Spleen (tissue), 11 donors: ENCODE measurements at regions not wholly inside any gene's neighbourhood (a gene's known extent, or its start where the extent isn't known, plus 50 kb on each side); places are given as distances from the start of the nearest gene placed in this dataset.

Source experiments
- DNase-seq: peaks from one replicate; pipeline ENCODE4 v3.0.0-alpha.2; 2020
- H3K27ac ChIP-seq, 8 donors: fragments of 200-600 bp; sonication (generic) in 7 of 8; 1 replicate in 4 of 8; 2 replicates in 4 of 8; pipeline versions ENCODE4 v1.5.0 to v1.8.0; 2016 to 2021; ENCODE audit warnings: inconsistent platforms in 4 of 8, mild to moderate bottlenecking in 4 of 8, moderate library complexity in 1 of 8
- H3K27me3 ChIP-seq, 7 donors: fragments of 200-600 bp; sonication (generic) in 6 of 7; replicated peaks in 1 of 7; 1 replicate in 4 of 7; 2 replicates in 3 of 7; pipeline versions ENCODE4 v1.5.0 to v1.8.0; 2016 to 2021; ENCODE audit warnings: inconsistent platforms in 3 of 7, mild to moderate bottlenecking in 1 of 7
- H3K36me3 ChIP-seq, 6 donors: fragments of 200-600 bp; sonication (generic) in 5 of 6; 1 replicate in 4 of 6; 2 replicates in 2 of 6; pipeline versions ENCODE4 v1.5.0 to v1.8.0; 2016 to 2021; ENCODE audit warnings: inconsistent platforms in 2 of 6
- H3K4me1 ChIP-seq, 6 donors: fragments of 200-600 bp; sonication (generic) in 5 of 6; 1 replicate in 3 of 6; 2 replicates in 3 of 6; pipeline versions ENCODE4 v1.5.0 to v1.8.0; 2016 to 2021; ENCODE audit warnings: inconsistent platforms in 3 of 6
- H3K4me3 ChIP-seq, 8 donors: fragments of 200-600 bp; sonication (generic) in 7 of 8; 1 replicate in 4 of 8; 2 replicates in 4 of 8; pipeline versions ENCODE4 v1.5.0 to v1.8.0; 2016 to 2021; ENCODE audit warnings: inconsistent platforms in 4 of 8, mild to moderate bottlenecking in 4 of 8, moderate library complexity in 2 of 8
- H3K9me3 ChIP-seq, 8 donors: fragments of 200-600 bp; sonication (generic) in 7 of 8; 1 replicate in 4 of 8; 2 replicates in 4 of 8; pipeline versions ENCODE4 v1.5.0 to v1.8.0; 2016 to 2021; ENCODE audit warnings: inconsistent platforms in 4 of 8
- POLR2A ChIP-seq, 3 donors: fragments of 450-650 bp; IDR thresholded peaks; one replicate each; pipeline ENCODE4 v1.5.1; 2017; ENCODE audit warnings: antibody characterized with exemption in 3 of 3, mild to moderate bottlenecking in 1 of 3
- POLR2AphosphoS5 ChIP-seq, 3 donors: sonication (generic); formaldehyde crosslinking; IDR thresholded peaks; one replicate each; pipeline ENCODE4 v1.5.1; 2017; ENCODE audit warnings: antibody characterized with exemption in 3 of 3
- WGBS, 5 donors: extraction: QIAGEN DNeasy Blood & Tissue Kit in 3 of 5; methylation state at CpG; one replicate each; pipeline versions ENCODE4 v1.1.5 to v1.1.7; 2013 to 2018; 5-methylcytosine and 5-hydroxymethylcytosine counted together
- intact Hi-C: fragments of 100-400 bp; cut with DNase I; formaldehyde crosslinking; loops from one replicate; pipeline ENCODE4 v1.15.0; 2023; ENCODE audit warnings: low total_unique reads
- TF ChIP-seq, protein P1 (sequence below), 11 experiments: fragments of 200-600 bp in 7 of 11; fragments of 450-650 bp in 4 of 11; sonication (generic) in 4 of 11; IDR thresholded peaks in 8 of 11; conservative IDR thresholded peaks in 3 of 11; 1 replicate in 7 of 11; 2 replicates in 4 of 11; pipeline versions ENCODE4 v1.4.0 to v1.8.0; 2016 to 2021; ENCODE audit warnings: antibody characterized with exemption in 11 of 11, inconsistent platforms in 4 of 11, mild to moderate bottlenecking in 1 of 11
- donor health status: healthy with polysubstance abuse.
- donor health status: DM: no; HTN: no; CAD: no; lungs with moderate emphysema.
- donor health status: DM: no; HTN: no; CAD: no.
- donor health status: Bipolar disorder and iron deficiency.
- donor health status: healthy.
- donor health status: DM: no; HTN: no; CAD: no.
- donor health status: DM: yes; HTN: yes; CAD: no.

DNA sequence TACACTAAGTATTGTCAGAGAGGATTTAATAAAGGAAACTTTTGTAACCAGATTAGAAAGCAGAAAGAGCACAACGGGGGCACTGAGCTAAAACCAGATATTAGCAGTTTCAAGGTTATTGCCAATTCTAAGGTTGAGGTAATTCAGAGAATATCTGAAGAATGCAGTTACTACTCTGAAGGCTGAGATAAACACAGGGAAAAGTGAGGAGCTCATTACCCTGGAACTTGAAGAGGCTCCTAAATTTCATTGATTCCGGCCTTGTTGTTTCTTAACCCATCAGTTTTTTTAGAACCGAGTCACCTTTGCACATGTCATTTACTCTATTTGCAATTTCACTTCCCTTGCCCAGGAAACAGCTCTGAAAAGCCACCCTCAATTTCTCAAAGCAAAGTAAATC is 72.4 kb upstream of the BTBD3 start:
- no peak for TF ChIP-seq POLR2AphosphoS5 (IDR thresholded peaks at IDR 0.05)
- TF ChIP-seq, protein P1, sequence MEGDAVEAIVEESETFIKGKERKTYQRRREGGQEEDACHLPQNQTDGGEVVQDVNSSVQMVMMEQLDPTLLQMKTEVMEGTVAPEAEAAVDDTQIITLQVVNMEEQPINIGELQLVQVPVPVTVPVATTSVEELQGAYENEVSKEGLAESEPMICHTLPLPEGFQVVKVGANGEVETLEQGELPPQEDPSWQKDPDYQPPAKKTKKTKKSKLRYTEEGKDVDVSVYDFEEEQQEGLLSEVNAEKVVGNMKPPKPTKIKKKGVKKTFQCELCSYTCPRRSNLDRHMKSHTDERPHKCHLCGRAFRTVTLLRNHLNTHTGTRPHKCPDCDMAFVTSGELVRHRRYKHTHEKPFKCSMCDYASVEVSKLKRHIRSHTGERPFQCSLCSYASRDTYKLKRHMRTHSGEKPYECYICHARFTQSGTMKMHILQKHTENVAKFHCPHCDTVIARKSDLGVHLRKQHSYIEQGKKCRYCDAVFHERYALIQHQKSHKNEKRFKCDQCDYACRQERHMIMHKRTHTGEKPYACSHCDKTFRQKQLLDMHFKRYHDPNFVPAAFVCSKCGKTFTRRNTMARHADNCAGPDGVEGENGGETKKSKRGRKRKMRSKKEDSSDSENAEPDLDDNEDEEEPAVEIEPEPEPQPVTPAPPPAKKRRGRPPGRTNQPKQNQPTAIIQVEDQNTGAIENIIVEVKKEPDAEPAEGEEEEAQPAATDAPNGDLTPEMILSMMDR (IDR thresholded peaks at IDR 0.05 in 8 of 11, conservative IDR thresholded peaks at IDR 0.05 in 3 of 11) = no peak
- no peak for TF ChIP-seq POLR2A (IDR thresholded peaks at IDR 0.05)
- no peaks in the 10 kb centered on the region for H3K4me1 ChIP-seq
- H3K4me3 ChIP-seq = no peak overlapping the region
- H3K27ac ChIP-seq = no peak overlapping the region
- intact Hi-C loops = no loop called here
- H3K27me3 ChIP-seq = no peaks in the 10 kb centered on the region
- peaks cover 0 to 4% (median 0%) of the 10 kb centered on the region in 8 donors for H3K9me3 ChIP-seq
- no peak for DNase-seq
- no peaks in the 10 kb centered on the region for H3K36me3 ChIP-seq
- 81 to 89% (median 83%) methylated on average over 3 of the region's 3 CpGs for WGBS, 5 donors

DNA sequence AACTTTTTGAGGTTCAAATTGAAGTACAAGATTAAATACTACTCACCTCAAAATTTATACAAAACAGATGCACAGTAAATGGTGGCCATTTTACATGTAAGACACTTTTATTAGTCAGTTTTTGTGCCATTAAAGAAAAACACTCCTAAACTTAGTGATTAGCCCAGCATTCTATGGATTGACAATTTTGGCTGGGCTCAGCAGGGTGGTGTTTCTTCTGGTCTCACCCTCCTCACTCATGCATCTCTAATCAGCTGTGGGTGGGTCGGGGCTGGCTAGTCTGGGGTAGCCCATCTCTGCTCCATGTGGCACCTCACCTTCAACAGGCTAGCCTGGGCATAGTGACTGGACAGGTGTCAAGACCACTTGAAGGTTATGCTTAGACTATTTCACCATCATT is 71.6 kb upstream of the BTBD3 start:
- no peaks in the 10 kb centered on the region for H3K27me3 ChIP-seq
- H3K9me3 ChIP-seq = peaks cover 0 to 4% (median 0%) of the 10 kb centered on the region in 8 donors
- intact Hi-C loops = no loop called here
- TF ChIP-seq, protein P1 (IDR thresholded peaks at IDR 0.05 in 8 of 11, conservative IDR thresholded peaks at IDR 0.05 in 3 of 11) = no peak
- TF ChIP-seq POLR2A (IDR thresholded peaks at IDR 0.05) (no peak), POLR2AphosphoS5 (IDR thresholded peaks at IDR 0.05) (no peak)
- no peak overlapping the region for H3K4me3 ChIP-seq
- DNase-seq = no peak
- 50 to 92% (median 73%) methylated on average over 1 of the region's 1 CpG for WGBS, 5 donors
- no peaks in the 10 kb centered on the region for H3K4me1 ChIP-seq
- no peaks in the 10 kb centered on the region for H3K36me3 ChIP-seq
- no peak overlapping the region for H3K27ac ChIP-seq

DNA sequence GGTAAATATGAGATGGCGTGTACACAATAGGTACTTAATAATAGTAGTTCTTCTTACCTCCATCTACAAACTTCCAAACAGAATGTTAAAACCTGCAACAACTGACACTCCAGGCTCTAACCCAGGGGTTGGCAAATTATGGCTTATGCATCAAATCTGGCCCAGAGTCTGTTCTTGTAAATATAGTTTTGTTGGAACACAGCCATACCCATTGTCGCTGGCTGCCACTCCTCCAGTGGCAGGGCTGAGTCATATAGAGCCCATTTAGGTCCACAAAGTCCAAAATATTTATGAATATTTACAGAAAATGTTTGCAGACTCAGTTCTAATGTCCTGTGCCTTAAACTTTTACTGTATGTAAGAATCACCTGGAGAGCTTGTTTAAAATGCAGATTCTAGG is 69.9 kb upstream of the BTBD3 start:
- H3K4me3 ChIP-seq = no peak overlapping the region
- WGBS, 5 donors = 82 to 90% (median 85%) methylated on average over 2 of the region's 2 CpGs

DNA sequence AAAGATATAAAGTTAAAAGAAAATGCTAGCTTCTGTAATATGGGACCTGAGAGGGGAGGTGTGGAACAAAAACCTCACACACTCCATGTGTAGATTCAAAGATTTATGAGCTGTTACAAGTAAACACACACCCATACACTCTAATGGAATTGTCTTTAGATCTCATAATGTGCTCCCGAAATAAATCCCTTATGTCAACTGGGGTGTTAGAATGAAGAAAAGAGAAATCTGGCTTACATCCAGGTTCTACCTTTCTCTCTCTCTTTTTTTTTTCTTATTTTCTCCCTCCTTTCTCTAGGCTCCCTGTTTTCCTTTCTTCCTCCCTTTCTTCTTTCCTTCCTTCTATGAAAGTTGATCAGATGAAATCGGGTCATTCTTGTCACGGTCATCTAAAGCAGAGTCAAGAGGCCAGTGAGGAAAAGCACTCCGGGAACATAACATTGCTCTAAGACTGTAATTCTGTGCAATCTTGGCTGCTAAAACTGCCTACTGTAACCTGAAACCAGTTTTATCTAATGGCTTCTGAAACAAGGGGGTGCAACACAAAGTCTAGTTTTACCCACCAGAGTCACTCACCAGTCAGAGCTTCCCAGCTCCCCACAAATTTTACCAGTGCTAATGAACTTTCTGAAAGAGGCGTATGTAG is 68.3 kb upstream of the BTBD3 start:
- no peak overlapping the region for H3K27ac ChIP-seq
- TF ChIP-seq POLR2A (IDR thresholded peaks at IDR 0.05) (no peak), POLR2AphosphoS5 (IDR thresholded peaks at IDR 0.05) (no peak)
- TF ChIP-seq, protein P1 (IDR thresholded peaks at IDR 0.05 in 8 of 11, conservative IDR thresholded peaks at IDR 0.05 in 3 of 11) = no peak
- WGBS, 5 donors = 72 to 88% (median 84%) methylated on average over 5 of the region's 5 CpGs

More for the DNA sequence above, 69.9 kb upstream of the BTBD3 start:
- H3K36me3 ChIP-seq = no peaks in the 10 kb centered on the region
- no peak overlapping the region for H3K27ac ChIP-seq
- H3K27me3 ChIP-seq = no peaks in the 10 kb centered on the region
- DNase-seq = no peak
- TF ChIP-seq, protein P1 (IDR thresholded peaks at IDR 0.05 in 8 of 11, conservative IDR thresholded peaks at IDR 0.05 in 3 of 11) = no peak
- no peak for TF ChIP-seq POLR2A (IDR thresholded peaks at IDR 0.05)
- intact Hi-C loops = no loop called here
- H3K9me3 ChIP-seq = peaks cover 0 to 8% (median 0%) of the 10 kb centered on the region in 8 donors
- H3K4me1 ChIP-seq = no peaks in the 10 kb centered on the region

More for the DNA sequence above, 68.3 kb upstream of the BTBD3 start:
- Histone ChIP-seq H3K9me3 (peaks cover 0 to 8% (median 0%) of the 10 kb centered on the region in 8 donors), H3K36me3 (no peaks in the 10 kb centered on the region), H3K27me3 (no peaks in the 10 kb centered on the region), H3K4me3 (no peak overlapping the region), H3K4me1 (no peaks in the 10 kb centered on the region)
- no peak for DNase-seq
- intact Hi-C loops = no loop called here
